SU-DHL-6 (cell line): ENCODE measurements at regions not wholly inside any gene's neighbourhood (a gene's known extent, or its start where the extent isn't known, plus 50 kb on each side); places are given as distances from the start of the nearest gene placed in this dataset.
A peak's percentile ranks its signal among the peaks of the same experiment; 100 is the strongest.

Experiments
- H2AFZ ChIP-seq: fragments of 200-600 bp; sonication (generic); 2 replicates; pipeline ENCODE4 v1.6.1; 2014; ENCODE audit warnings: low read depth, mild to moderate bottlenecking, moderate library complexity, mixed read lengths, antibody characterized with exemption, low read length; ENCODE audit not compliant: severe bottlenecking
- H3F3A ChIP-seq: fragments of 200-600 bp; shearing (Covaris generic); 2 replicates; pipeline ENCODE4 v1.6.0; 2016; ENCODE audit warnings: antibody characterized with exemption, mild to moderate bottlenecking; ENCODE audit not compliant: insufficient read depth
- H3K27ac ChIP-seq: fragments of 200-600 bp; sonication (generic); 2 replicates; pipeline ENCODE4 v1.5.1; 2016; ENCODE audit warnings: low read depth, mild to moderate bottlenecking, low read length, moderate library complexity, mixed read lengths
- H3K27me3 ChIP-seq: fragments of 200-600 bp; sonication (generic), shearing (Covaris generic); 2 replicates; pipeline ENCODE4 v1.6.0; 2014; ENCODE audit warnings: mild to moderate bottlenecking, low read length
- H3K36me3 ChIP-seq: fragments of 200-600 bp; sonication (generic); 2 replicates; pipeline ENCODE4 v1.6.1; 2014; ENCODE audit warnings: mild to moderate bottlenecking, low read length, mixed read lengths
- H3K4me2 ChIP-seq: fragments of 300-600, 200-600 bp; shearing (Covaris generic), sonication (generic); 2 replicates; pipeline ENCODE4 v1.6.0; 2014; ENCODE audit warnings: low read length, low read depth, mild to moderate bottlenecking; ENCODE audit not compliant: poor library complexity, severe bottlenecking
- H3K4me3 ChIP-seq: fragments of 200-600 bp; sonication (generic); 2 replicates; pipeline ENCODE4 v1.5.1; 2014; ENCODE audit warnings: antibody characterized with exemption, low read length, mild to moderate bottlenecking, mixed read lengths; ENCODE audit not compliant: insufficient read depth, poor library complexity, severe bottlenecking
- H3K79me2 ChIP-seq: fragments of 200-600 bp; sonication (generic); 2 replicates; pipeline ENCODE4 v1.6.1; 2014; ENCODE audit warnings: mild to moderate bottlenecking, low read length, moderate library complexity; ENCODE audit not compliant: insufficient read depth
- H3K9ac ChIP-seq: fragments of 200-600 bp; sonication (generic); 2 replicates; pipeline ENCODE4 v1.7.0; 2014; ENCODE audit warnings: mild to moderate bottlenecking, low read length
- H3K9me2 ChIP-seq: fragments of 200-600 bp; sonication (generic); replicated peaks from 2 replicates; pipeline ENCODE4 v1.6.1; 2014; ENCODE audit warnings: low read length; ENCODE audit not compliant: insufficient read depth
- H3K9me3 ChIP-seq: fragments of 200-600 bp; sonication (generic); 2 replicates; pipeline ENCODE4 v1.6.1; 2014; ENCODE audit warnings: low read length, mixed read lengths; ENCODE audit not compliant: insufficient read depth
- H4K20me1 ChIP-seq: fragments of 200-600 bp; sonication (generic); 2 replicates; pipeline ENCODE4 v1.6.1; 2014; ENCODE audit warnings: low read depth, mild to moderate bottlenecking, antibody characterized with exemption, low read length, moderate library complexity, mixed read lengths
- EZH2phosphoT487 ChIP-seq: fragments of 200-600 bp; sonication (generic), shearing (Covaris generic); conservative IDR thresholded peaks from 2 replicates; pipeline ENCODE4 v1.6.1; 2018; ENCODE audit warnings: mild to moderate bottlenecking, antibody characterized with exemption, low read length, moderate library complexity, mixed read lengths
- TF ChIP-seq, protein P1 (sequence below): fragments of 200-600 bp; sonication (generic); IDR thresholded peaks from one replicate; pipeline ENCODE4 v1.5.1; 2017; ENCODE audit warnings: antibody characterized with exemption, mild to moderate bottlenecking, low read length, moderate library complexity; ENCODE audit not compliant: insufficient read depth, poor library complexity, severe bottlenecking

DNA sequence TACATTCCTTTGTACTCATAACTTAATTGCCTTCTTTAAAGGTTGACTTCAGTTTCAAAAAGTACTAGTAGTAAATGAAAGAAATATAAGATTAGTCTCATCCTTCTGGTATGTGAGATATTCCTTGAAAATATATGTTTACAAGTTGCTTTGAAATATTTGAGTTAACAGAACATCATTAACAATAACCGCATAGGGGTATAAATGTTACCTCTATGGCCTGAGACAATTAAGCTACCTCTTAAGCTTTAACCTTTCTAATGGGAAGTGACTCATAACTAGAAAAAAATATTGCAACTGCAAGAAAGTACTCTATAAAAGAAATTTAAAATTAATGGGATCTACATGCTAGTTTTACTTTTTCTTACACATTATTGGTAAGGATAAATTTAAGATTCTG is 399.0 kb downstream of the CDH10 start:
- Histone ChIP-seq H3K79me2 (no peaks in the 10 kb centered on the region), H3K4me2 (no peak overlapping the region), H3K27me3 (no peaks in the 10 kb centered on the region), H3K9me3 (no peaks in the 10 kb centered on the region), H3K27ac (no peak overlapping the region), H3K4me3 (no peak overlapping the region), H4K20me1 (no peaks in the 10 kb centered on the region), H2AFZ (no peak overlapping the region), H3K36me3 (no peaks in the 10 kb centered on the region), H3K9ac (no peak overlapping the region), H3F3A (no peaks in the 10 kb centered on the region), H3K9me2 (no peaks in the 10 kb centered on the region)
- TF ChIP-seq EZH2phosphoT487 = no peak
- TF ChIP-seq, protein P1, sequence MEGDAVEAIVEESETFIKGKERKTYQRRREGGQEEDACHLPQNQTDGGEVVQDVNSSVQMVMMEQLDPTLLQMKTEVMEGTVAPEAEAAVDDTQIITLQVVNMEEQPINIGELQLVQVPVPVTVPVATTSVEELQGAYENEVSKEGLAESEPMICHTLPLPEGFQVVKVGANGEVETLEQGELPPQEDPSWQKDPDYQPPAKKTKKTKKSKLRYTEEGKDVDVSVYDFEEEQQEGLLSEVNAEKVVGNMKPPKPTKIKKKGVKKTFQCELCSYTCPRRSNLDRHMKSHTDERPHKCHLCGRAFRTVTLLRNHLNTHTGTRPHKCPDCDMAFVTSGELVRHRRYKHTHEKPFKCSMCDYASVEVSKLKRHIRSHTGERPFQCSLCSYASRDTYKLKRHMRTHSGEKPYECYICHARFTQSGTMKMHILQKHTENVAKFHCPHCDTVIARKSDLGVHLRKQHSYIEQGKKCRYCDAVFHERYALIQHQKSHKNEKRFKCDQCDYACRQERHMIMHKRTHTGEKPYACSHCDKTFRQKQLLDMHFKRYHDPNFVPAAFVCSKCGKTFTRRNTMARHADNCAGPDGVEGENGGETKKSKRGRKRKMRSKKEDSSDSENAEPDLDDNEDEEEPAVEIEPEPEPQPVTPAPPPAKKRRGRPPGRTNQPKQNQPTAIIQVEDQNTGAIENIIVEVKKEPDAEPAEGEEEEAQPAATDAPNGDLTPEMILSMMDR = no peak

DNA sequence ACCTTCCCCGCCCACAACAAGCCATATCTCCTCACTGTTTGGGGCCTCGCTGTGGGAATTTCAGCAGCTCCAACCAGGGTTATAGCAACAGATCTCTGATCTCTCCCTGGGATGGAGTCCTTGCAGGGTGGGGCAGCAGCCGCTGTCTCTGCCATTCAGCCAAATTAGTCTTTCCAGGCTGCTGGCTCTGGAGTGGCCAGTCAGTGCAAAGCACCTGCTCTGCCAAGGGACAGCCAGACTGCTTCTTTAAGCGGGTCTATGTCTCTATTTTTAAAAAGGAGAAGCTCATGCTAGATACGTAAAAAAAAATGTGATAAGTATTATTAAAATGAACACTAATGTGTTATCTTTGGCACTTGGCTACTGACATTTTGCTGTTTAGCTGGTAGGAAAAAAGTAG is 380.2 kb downstream of the CDH10 start:
- Histone ChIP-seq H3K9ac (no peak overlapping the region), H3K27me3 (no peaks in the 10 kb centered on the region), H3K4me2 (peak overlapping the region; percentile 35), H2AFZ (peak overlapping the region; percentile 87), H4K20me1 (no peaks in the 10 kb centered on the region), H3K79me2 (no peaks in the 10 kb centered on the region), H3F3A (no peaks in the 10 kb centered on the region), H3K27ac (no peak overlapping the region), H3K9me3 (no peaks in the 10 kb centered on the region), H3K9me2 (no peaks in the 10 kb centered on the region), H3K4me3 (no peak overlapping the region), H3K36me3 (no peaks in the 10 kb centered on the region)
- TF ChIP-seq, protein P1 = no peak
- TF ChIP-seq EZH2phosphoT487 = no peak

- Histone ChIP-seq H3K27ac (no peak overlapping the region), H3K9me2 (no peaks in the 10 kb centered on the region), H3K4me3 (no peak overlapping the region), H4K20me1 (no peaks in the 10 kb centered on the region), H3K9ac (no peak overlapping the region), H2AFZ (peak overlapping the region; percentile 87), H3K4me2 (peak overlapping the region; percentile 35), H3F3A (no peaks in the 10 kb centered on the region), H3K79me2 (no peaks in the 10 kb centered on the region), H3K36me3 (no peaks in the 10 kb centered on the region), H3K9me3 (no peaks in the 10 kb centered on the region), H3K27me3 (no peaks in the 10 kb centered on the region)
- no peak for TF ChIP-seq EZH2phosphoT487
- TF ChIP-seq, protein P1 = no peak
Observed at GRCh38 chr5:24265306-24265705, 379.5 kb downstream of the CDH10 start.
